ENCODE measurements at regions not wholly inside any gene's neighbourhood (a gene's known extent, or its start where the extent isn't known, plus 50 kb on each side); places are given as distances from the start of the nearest gene placed in this dataset.

DNA sequence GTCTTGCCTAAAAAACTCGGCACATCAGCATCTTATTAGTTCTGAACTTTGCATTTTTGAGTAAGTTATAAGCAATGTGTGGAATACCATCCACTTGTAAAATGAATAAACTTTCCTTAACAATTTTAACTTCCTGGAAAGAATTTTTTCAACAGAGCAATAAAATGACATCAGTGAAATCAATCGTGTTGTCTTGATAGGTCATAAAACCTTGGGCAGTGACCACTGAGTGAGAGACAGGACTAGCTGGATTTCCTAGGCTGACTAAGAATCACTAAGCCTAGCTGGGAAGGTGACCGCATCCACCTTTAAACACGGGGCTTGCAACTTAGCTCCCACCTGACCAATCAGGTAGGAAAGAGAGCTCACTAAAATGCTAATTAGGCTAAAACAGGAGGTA is 403.0 kb upstream of the CNKSR2 start:
- TF ChIP-seq, protein P1, sequence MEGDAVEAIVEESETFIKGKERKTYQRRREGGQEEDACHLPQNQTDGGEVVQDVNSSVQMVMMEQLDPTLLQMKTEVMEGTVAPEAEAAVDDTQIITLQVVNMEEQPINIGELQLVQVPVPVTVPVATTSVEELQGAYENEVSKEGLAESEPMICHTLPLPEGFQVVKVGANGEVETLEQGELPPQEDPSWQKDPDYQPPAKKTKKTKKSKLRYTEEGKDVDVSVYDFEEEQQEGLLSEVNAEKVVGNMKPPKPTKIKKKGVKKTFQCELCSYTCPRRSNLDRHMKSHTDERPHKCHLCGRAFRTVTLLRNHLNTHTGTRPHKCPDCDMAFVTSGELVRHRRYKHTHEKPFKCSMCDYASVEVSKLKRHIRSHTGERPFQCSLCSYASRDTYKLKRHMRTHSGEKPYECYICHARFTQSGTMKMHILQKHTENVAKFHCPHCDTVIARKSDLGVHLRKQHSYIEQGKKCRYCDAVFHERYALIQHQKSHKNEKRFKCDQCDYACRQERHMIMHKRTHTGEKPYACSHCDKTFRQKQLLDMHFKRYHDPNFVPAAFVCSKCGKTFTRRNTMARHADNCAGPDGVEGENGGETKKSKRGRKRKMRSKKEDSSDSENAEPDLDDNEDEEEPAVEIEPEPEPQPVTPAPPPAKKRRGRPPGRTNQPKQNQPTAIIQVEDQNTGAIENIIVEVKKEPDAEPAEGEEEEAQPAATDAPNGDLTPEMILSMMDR (conservative IDR thresholded peaks at IDR 0.05) = no peak
- TF ChIP-seq EZH2 (IDR thresholded peaks at IDR 0.05; ENCODE audit: low read depth) = no peak

Data from PC-9 (cell line).